ENCODE measurements at regions not wholly inside any gene's neighbourhood (a gene's known extent, or its start where the extent isn't known, plus 50 kb on each side); places are given as distances from the start of the nearest gene placed in this dataset.

DNA sequence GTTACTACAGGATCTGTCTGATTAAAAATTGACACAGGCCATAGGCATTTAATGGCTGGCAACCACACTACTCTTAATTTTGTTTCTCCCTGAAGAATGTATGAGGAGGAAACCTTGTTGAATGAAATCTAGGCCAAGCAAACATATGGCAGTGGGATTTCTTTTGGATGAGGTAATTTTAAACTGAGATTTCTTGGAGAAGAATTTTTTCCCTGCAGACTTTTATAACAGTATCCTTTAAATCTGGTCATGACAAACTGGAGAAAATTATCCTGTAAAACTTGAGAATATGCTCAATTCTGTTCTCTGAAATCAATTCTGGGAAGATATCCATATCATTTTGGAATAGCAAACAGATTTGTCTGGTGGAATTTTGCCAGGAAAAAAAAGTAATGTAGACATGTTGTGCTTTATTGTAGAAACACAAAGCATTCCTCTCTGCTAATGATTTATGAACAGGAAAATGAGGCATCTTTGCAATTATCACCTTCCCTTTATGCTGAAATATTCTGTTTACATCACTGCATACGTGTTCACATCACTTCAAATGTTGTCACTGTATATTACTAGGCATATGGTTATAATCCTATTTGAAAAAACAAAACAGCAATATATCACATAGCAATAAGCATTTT, 108.3 kb upstream of the ARSJ start:
- TF ChIP-seq, protein P1, sequence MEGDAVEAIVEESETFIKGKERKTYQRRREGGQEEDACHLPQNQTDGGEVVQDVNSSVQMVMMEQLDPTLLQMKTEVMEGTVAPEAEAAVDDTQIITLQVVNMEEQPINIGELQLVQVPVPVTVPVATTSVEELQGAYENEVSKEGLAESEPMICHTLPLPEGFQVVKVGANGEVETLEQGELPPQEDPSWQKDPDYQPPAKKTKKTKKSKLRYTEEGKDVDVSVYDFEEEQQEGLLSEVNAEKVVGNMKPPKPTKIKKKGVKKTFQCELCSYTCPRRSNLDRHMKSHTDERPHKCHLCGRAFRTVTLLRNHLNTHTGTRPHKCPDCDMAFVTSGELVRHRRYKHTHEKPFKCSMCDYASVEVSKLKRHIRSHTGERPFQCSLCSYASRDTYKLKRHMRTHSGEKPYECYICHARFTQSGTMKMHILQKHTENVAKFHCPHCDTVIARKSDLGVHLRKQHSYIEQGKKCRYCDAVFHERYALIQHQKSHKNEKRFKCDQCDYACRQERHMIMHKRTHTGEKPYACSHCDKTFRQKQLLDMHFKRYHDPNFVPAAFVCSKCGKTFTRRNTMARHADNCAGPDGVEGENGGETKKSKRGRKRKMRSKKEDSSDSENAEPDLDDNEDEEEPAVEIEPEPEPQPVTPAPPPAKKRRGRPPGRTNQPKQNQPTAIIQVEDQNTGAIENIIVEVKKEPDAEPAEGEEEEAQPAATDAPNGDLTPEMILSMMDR (IDR thresholded peaks at IDR 0.05), result no peak
- TF ChIP-seq EP300 (IDR thresholded peaks at IDR 0.05), result no peak
- no peak for TF ChIP-seq POLR2AphosphoS5 (IDR thresholded peaks at IDR 0.05)

Data from upper lobe of left lung (tissue), 4 donors.